HG03097 (cell line): ENCODE measurements at regions not wholly inside any gene's neighbourhood (a gene's known extent, or its start where the extent isn't known, plus 50 kb on each side); places are given as distances from the start of the nearest gene placed in this dataset.
A peak's percentile ranks its signal among the peaks of the same experiment; 100 is the strongest.

Experiments
- ATAC-seq: cut with Tn5 transposase; IDR thresholded peaks from one replicate; pipeline ENCODE4 v1.9.1; 2021; ENCODE audit not compliant: unreplicated experiment, low FRiP score

DNA sequence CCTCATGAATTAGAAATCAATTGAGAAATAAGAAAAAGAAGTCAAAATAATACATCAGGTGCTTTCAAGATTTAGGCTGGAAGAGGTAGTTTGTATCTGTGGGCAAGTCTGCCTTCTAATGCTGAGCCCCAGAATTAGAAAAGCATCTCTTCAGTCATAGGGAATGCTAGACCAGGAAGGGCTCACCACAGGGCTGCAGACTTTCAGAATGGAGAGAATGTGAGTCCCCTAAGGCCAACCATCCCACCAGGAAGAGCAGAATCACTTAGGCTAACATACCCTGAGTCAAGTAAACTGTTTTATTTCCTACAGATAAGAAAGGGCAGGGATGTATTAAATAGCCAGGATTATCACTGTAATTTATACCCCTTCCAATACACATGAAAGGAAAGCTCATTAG, 510.2 kb downstream of the RNF144B start:
- no peak for ATAC-seq

DNA sequence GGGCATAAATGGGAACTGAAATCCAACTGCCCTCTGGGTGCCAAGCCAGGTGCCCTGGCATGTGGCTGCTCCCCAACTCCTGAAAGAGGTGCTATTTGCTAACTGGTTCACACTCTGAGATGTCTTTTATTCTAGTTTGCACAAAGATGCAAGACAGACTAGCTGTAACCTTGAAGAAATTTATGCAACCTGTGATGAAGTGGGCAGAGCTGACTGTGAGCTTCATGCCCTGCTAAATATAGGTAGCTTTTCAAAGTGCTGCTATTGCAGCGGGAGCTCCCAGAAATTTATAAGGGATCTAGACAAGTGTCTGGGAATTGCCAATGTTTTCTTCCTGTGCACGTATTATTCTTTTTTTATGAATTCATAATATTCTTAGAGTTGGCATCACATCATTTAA, 517.5 kb downstream of the RNF144B start:
- ATAC-seq: no peak

DNA sequence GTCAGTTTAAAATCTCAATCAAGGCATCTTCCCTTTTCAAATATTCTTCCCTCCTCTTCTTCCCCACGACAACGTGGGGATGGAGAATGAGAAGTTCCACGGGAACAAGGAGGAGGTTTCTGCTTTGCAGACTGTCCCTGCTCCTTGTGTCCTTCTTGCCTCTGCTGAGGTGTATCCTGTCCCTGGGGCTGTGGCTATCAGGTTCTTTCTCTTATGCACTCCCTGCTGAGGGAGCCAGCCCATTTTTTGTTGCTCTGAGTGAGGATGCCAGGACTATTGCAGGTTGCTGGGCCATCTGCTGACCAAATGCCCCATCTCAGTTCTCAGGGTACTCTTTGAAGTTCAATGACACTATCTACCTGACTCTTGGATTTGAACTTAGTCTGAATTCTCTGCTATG, 533.6 kb downstream of the RNF144B start:
- ATAC-seq: no peak

DNA sequence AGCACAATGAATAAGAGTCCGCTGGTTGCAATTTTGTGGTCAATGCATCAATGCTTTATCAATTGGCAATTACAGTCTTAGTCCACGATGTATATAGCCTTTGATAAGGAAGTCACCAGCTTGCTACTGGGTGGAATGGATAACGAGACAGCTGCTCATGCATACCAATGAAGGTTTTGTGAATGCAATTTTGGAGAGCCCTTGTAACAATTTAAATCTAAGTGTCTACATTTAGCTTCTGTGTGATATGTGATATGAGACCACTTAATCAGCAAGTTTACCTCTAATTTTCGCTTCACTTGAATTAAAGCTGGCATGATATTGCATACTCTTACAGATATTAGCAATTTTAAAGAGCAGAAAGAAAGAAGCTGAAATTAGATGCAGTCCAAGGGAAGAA, 543.9 kb downstream of the RNF144B start:
- no peak for ATAC-seq

DNA sequence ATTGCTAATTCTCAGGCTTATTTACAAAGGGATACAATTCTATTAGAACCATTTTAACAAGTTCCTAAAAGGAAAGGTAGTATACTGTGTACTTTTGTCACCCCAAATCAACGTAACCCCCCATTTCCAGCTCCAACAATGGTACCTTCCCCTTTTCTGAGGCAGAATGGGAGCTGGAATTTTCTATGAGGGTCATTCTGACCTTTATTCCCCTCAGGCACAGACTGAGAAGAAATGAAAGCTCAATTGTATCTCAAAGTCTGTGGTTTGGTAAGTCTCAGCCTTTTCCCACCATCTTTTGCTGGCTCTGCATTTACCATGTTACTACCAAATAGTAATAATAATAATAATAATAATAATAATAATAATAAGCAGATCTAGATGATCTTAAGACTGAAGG, 571.0 kb downstream of the RNF144B start:
- ATAC-seq: no peak

DNA sequence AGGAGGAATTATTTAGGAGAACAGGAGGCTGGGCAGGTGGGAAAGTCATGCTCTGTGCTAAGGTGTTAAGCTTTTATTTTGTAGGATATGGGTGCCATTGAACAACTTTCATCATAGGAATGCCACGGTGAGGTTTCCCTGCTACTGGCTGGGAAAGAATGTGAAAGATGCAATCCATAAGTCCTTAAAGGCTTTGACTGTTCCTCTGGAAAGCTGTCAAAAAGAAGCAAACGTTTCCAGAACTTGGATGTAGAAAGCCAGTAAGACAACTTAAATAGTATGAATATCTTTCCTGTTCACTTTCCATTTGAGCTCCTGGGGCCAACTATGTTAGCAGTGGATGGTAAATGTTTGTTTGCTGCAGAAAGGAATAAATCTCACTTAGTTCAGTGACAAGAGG, 574.4 kb downstream of the RNF144B start:
- ATAC-seq: no peak

DNA sequence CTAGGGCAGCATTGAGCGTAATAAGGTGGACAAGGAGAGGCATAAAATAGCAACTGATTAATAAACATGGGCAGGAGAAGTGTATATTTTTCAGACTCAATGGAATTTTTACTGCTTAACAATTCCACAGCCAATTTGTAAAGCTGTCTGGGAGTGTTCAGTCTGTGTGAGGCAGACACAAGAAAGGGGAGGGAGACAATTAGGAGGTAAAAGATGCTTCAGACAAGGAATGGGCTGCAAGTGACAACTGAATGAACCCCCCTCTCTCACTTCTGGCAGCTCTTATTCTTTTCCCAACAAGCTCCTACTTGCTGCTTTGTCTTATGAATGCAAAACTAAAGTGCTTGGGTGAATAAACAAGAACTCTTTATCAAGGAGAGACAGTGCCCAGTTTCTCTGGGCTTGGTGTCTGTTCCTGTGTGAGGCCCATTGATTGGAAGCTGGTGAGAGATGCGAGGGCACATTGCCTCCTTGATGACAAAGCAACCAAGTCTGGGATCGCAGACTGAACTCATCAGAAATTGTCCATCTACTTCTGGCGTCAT, 575.3 kb downstream of the RNF144B start:
- ATAC-seq: no peak

DNA sequence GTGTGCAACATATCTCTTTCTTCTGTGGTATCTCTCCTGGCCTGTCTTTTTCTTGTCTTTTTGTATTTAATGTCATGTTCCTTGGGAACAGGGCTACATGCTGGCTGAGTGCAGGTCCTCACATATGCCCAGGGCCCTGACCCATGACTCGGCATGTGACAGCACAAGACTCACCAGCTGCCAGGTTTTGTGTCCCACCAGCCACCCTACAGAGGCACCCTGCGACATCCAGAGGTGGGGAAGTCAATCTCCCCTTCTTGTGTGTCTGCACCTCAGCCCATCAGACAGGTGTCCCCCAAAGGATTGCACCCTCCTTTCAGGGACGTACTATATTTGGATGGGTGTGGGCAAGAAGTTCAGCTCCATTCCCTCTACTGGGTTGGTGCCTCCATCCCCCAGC, 576.3 kb downstream of the RNF144B start:
- no peak for ATAC-seq

DNA sequence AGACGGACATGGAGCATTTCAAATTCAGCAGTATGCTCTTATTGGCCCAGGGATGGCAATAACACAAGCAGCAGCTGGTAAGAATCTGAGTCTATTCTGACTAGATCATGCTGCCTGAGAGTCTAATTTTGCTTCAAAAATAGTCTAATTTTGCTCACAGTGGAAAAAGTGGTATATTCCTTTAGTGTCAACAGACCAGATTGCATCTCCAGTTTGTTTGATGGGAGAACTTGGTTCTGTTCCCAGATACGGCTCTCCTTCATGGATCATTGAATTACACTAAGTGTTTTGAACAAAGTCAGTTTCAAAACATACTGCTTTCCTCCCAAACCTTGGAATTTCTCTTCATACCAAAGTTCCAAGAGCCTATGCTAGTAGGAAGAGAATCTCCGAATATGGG, 586.1 kb downstream of the RNF144B start:
- no peak for ATAC-seq

DNA sequence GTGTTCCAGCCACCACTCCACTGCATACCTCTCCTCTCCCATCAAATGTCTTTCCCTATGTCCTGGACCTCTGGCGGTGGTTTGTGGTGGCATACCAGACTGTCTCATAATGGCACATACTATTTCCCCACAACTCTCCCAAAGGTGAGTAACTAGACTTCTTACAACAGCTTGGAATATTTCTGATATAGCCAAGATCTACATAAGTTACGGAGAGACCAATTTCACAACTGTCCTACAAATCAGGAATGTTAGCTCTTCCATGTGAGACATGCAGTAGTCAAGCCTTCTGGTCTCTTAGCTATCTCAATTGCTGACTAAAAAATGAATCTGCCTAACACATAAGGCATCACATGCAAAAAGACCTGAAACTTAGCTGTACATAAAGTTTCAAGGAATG, 588.9 kb downstream of the RNF144B start:
- no peak for ATAC-seq

DNA sequence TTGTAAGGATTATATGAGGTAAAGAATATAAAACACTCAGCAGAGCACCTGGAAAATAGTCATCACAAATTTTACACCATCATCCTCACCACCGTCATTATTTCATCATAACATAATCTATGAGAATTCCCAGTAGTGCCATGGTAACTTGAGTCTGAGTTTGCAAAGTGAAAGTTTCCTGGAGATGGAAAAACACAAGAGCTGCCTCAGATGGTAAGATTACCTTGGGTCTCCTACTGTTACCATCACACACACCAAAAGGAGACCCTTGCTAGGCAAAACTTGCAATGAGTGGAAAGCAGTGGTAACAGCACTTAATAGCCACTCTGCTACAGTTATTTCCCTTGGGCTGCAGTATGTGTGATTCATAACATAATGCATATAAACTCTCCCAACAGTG, 589.8 kb downstream of the RNF144B start:
- no peak for ATAC-seq

DNA sequence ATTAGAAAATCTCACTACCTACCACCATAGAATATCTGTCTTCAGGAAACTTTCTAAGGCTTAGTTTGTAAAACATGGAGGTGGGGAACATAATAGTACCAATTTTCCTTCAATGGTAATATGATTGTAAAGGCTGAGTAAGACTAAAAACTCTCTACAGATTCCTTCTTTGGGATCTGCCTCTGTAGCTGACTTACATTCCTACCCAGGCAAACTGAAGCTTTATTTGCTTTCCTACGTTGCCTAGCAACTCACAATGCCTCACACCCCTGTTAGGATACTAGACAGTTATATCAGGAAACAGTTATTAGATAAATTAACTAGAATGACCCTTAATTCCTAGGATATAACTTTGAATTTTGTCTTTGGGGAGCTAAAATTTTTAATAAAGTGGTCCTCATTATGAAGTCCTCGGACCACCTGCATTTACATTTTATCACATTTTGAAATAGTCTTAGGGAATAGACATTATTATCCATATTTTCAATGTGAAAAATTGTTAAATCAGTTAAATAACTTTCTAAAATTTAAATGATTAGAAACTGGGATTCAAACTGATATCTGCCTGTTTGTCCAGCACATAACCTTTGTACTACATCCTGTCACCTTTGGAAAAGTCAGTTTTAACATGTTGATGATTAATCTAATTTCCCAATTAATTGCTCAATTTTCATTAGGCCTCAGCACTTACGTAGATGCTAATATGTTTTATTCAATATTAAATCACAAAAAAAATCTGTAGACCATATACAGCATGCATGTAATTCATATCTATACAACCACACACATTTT, 591.4 kb downstream of the RNF144B start:
- no peak for ATAC-seq

DNA sequence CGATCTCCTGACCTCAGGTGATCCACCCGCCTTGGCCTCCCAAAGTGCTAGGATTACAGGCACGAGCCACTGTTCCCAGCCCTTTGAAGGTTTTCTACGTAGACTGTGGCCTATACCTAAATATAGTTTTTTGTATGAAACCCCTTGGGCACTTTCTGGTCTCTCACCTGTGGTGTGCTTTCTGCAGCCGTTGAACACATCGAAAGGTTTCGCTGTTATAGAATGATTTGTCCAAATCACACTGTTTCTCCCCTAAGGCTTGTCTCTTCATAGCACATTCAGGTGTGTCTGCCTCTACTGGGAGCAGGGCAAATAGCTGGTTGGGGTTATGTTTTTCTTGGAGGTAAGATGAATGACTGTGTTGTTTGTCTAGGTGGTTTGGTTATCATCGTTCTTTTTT, 597.9 kb downstream of the RNF144B start:
- ATAC-seq: no peak

DNA sequence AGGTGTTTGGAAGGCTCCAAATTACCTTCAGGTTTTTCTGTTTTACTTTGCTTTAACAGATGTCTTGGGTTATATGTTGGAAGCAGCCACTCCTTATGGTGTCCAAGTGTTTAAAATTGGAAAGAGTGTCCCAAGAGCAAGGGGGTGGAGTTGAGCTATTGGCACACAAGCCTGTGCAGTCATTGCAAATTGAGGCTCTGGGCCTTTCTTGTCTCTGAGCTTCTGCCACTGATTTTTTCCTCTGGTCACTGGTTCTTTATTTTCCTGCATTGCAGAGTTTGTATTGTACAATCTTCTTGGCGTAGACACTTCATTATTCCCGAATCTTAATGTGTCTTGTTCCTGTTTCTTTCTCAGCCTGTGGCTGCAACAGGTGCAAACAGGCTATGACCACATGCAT, 598.8 kb downstream of the RNF144B start:
- ATAC-seq: no peak

DNA sequence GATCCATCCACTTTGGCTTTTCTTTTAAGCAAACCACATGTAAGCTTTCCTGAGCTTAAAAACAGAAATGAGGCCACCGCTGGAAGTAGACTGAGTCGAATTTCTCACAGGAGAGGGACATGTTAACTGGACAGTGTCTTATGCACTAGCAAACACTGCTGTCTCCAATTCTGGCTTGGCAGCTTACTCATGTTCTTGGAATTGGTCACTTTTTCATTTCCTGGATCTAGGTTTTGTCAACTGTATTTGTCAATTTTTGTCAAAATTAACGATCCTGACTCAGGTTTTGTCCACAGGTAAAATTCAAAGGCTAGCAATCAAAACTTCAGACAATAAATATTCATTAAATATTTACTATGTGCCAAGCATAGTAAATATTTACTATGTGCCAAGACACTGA, 601.5 kb downstream of the RNF144B start:
- ATAC-seq: no peak

DNA sequence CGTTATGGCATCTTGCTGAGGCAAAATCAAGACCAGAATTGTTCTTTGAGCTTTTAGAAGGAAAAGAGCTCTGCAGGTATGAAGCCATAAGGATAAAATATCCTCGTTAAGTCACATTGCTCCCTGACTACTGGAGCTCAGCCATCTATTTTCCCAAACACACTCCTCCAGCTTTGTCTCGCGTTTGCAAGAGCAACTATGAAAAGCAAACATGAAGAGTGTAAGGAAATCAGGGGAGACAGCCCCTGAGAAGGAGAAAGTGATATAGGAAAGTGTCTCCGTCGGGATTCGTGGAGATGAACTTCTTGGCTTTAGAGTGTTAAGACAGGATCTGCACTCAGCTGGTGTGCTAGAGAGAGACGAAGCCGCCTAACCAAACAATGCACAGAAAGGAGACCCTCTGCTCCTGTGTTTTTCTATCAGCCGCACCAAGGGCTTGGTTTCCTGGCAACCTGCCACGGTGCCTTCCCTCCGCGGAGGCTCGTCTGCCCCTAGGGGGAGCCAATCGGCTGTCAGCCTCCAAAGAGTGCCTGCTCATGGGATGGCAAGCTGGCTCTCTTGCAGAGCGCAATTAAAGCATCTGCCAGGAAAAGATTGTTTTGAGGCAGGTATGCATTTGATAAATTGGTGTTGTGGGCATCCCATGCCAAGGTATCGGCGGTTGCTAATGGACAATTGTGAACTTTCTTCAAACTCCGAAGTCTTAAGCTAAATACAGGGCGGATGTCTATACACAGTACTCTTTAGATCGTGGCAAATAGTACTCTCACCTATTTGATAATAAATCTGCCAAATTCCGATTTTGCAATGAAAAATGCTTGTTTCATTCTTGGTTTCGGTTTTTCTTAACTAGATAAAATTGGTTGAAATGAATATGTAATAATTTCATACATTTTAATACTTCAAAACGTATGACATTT, 603.2 kb downstream of the RNF144B start:
- ATAC-seq: peak; percentile 82

DNA sequence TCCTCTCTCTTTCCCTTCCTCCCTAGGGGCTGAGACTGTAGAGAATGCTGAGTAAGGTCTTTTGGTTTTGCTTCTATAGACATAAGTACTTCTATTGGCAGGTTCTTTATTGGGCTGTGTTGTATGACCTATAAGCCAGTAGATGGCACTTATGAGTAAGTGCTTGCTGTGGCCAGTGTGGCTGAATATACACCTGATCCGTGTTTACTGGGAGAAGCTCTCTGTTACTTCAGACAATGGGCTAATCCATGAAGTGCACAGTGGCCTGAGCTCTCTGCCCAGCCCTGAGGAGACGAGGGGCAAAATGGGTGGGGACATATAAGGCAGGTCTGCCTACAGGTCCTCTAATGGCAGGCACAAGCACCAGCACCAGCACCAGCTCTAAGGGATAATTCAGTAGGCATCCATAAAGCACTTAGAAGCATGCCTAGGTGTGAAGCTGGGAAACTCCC, 610.3 kb downstream of the RNF144B start:
- peak; percentile 84 for ATAC-seq

DNA sequence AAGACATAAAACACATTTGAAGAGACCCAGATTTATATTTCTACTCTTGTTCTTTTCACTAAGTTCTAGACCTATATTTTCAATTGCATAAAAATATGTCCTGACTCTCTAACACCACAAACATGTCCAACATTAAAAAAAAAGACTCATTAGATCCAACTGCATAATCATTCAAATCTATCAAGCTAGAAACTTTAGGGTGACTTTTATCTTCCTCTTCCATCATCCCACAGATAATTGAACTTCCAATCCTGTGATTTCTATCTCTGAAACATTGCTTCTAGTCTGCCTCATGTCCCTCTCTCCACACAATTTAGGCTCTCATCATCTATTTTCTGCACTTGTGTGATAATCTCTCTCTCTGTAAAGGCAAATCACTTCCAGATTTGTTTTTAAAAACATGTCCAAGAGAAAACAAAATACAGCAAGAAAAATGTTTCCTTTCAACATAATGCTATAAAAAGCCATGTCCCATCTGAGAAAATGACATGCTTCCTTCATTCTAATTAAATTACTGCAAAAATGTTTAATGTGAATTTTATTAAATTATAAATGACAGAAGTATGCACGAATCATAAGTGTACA, 615.9 kb downstream of the RNF144B start:
- no peak for ATAC-seq

DNA sequence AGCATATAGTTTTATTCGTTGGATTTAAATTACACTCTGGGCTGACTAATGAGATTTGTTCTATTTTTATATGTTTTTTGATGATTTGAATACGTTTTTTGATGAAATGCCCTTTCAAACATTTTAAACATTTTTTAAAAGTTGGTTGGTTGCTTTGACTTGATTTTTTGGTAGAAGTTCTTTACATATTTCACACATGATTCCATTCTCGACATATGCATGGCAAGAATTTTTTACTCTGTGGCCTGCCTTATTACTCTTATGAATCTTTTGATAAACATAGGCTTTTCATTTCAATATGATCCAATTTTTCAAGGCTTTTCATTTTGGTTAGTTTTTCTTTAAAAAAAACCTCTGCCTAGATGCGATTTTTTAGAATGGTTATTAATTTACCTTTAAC, 617.0 kb downstream of the RNF144B start:
- no peak for ATAC-seq

DNA sequence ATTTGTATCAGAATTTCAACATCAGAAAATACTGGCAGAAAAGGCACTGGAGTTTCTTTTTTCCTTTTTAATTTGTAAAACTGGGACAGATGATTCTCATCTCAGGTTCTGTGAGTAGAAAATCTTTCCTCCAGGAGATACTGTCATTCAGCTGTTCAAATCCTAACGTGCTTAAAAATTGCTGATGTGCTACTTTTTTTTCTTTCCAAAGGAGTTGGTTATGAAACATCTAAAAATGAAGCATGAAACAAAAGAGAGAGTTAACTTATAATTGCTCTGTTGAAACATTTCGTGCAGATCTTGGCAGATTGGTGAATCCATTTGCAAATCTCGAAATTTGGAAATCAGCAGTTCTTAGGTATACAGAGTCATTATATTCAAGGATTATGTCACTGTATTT, 622.6 kb downstream of the RNF144B start:
- no peak for ATAC-seq

DNA sequence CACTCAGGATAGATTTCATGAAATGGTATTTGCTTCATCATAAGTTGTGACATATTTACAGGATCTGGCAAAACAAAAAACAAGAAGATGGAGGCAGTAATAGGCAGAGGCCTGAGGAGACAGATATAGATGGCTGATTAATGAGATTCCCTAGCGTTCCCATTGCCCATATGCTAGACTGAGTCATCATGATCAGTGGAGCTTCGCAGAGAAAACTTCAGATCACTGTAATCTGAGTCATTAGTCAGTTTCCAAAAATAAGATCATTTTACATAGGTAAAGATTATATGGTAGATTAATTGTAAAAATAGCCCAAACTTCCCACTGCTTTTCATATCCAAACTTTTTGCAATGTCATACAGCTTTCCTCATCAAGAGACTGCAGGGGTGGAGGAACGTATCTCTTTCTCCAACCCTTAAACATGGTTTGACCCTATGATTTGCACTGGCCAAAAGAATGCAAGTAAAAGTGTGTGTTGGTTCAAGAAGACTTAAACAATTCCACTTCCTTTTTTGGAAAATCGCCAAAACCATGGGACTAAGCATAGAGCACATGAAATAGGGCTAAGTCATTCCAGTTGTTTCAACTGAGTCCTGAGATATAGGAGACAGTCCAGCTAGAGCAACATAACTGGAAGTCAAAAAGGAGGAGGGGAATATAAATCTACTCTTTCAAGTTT, 626.0 kb downstream of the RNF144B start:
- ATAC-seq: no peak
